H1 (cell line): ENCODE measurements at regions not wholly inside any gene's neighbourhood (a gene's known extent, or its start where the extent isn't known, plus 50 kb on each side); places are given as distances from the start of the nearest gene placed in this dataset.

Source experiments
- CREB1 ChIP-seq: IDR thresholded peaks from 2 replicates; pipeline ENCODE4 v1.6.1; 2012; ENCODE audit warnings: inconsistent platforms
- JUND ChIP-seq: IDR thresholded peaks from 2 replicates; pipeline ENCODE4 v1.6.1; 2011; ENCODE audit warnings: mild to moderate bottlenecking, improper control_type of control experiment, low read length
- POU5F1 ChIP-seq: IDR thresholded peaks from 2 replicates; pipeline ENCODE4 v1.6.1; 2011; ENCODE audit warnings: low read depth, mild to moderate bottlenecking, low read length, moderate library complexity

DNA sequence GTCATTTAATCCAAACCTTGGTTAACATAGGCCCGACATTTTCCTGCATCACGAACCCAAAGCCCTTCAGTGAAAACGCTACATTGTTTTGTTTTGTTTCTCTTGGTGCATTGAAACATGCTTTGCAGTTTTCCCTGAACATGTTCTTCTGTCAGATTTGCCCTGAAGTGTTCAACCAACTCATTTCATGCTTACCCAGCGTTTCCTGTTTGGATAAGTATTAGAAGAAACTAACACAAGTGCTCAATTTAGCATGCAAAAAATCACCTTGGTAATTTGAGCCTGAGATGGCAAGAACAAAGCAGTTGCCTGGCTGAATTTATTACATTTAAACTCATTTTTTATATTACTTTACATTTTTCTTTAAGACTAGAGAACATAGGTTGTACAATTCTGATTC lies 160.1 kb upstream of the VCX3A start (continued):
- TF ChIP-seq JUND (no peak), CREB1 (no peak), POU5F1 (no peak)
